MCF 10A (cell line): ENCODE measurements at regions not wholly inside any gene's neighbourhood (a gene's known extent, or its start where the extent isn't known, plus 50 kb on each side); places are given as distances from the start of the nearest gene placed in this dataset.

ENCODE experiments used
- BruUV-seq: library from RNA; stranded (reverse); fragments of 400-500 nt; replicated peaks from 2 replicates; lab custom pipeline; 2021; lab: Mats Ljungman, UMichigan
- CTCF ChIA-PET: fragments of 300-600 bp; sonication (Branson Sonifier 250); formaldehyde crosslinking; extraction: SDS; loops from one replicate; lab custom pipeline; 2021; ENCODE audit warnings: antibody characterized with exemption, inconsistent platforms; lab: Yijun Ruan, JAX
- POLR2A ChIA-PET: fragments of 300-600, 350-650 bp; sonication (Branson Sonifier 250); formaldehyde crosslinking; extraction: SDS; loops from one replicate; lab custom pipeline; 2020; ENCODE audit warnings: antibody characterized with exemption, inconsistent platforms; lab: Yijun Ruan, JAX
- DNase-seq: peaks from one replicate; pipeline ENCODE4 v3.0.0-alpha.2; 2018; ENCODE audit not compliant: unreplicated experiment
- H3K27ac Mint-ChIP-seq: one replicate; pipeline ENCODE4 v1.8.0; 2022; ENCODE audit warnings: mild to moderate bottlenecking, low read depth, mixed read lengths; ENCODE audit not compliant: unreplicated experiment
- H3K27me3 Mint-ChIP-seq: one replicate; pipeline ENCODE4 v1.8.0; 2022; ENCODE audit warnings: mixed read lengths; ENCODE audit not compliant: insufficient read depth, unreplicated experiment
- H3K36me3 Mint-ChIP-seq: one replicate; pipeline ENCODE4 v1.8.0; 2022; ENCODE audit warnings: mild to moderate bottlenecking, moderate library complexity, mixed read lengths; ENCODE audit not compliant: insufficient read depth, unreplicated experiment
- H3K4me1 Mint-ChIP-seq: one replicate; pipeline ENCODE4 v1.8.0; 2022; ENCODE audit warnings: mixed read lengths; ENCODE audit not compliant: insufficient read depth, unreplicated experiment
- H3K4me3 Mint-ChIP-seq: one replicate; pipeline ENCODE4 v1.8.0; 2022; ENCODE audit warnings: mild to moderate bottlenecking, moderate library complexity, mixed read lengths; ENCODE audit not compliant: unreplicated experiment
- H3K9me3 Mint-ChIP-seq: one replicate; pipeline ENCODE4 v1.8.0; 2022; ENCODE audit warnings: mixed read lengths; ENCODE audit not compliant: unreplicated experiment
- CTCF ChIP-seq: fragments of 200-600 bp; IDR thresholded peaks from one replicate; pipeline ENCODE4 v1.8.0; 2022; ENCODE audit warnings: antibody characterized with exemption, mild to moderate bottlenecking; ENCODE audit not compliant: unreplicated experiment
- intact Hi-C: fragments of 100-400 bp; cut with micrococcal nuclease; formaldehyde crosslinking; loops from 2 replicates; pipeline ENCODE4 v1.14.1; 2022

GRCh38 chr2:181397331-181397730, 59.9 kb upstream of the ITGA4 start:
- H3K27me3 Mint-ChIP-seq: no peaks in the 10 kb centered on the region
- ChIA-PET POLR2A (no interaction called here), CTCF (no interaction called here)
- H3K9me3 Mint-ChIP-seq: no peaks in the 10 kb centered on the region
- no peak overlapping the region for H3K27ac Mint-ChIP-seq
- DNase-seq: no peak
- H3K36me3 Mint-ChIP-seq: no peaks in the 10 kb centered on the region
- H3K4me3 Mint-ChIP-seq: no peak overlapping the region
- no TSS peak for BruUV-seq
- TF ChIP-seq CTCF: no peak
- peaks cover 6% of the 10 kb centered on the region for H3K4me1 Mint-ChIP-seq
- intact Hi-C loops: no loop called here

DNA sequence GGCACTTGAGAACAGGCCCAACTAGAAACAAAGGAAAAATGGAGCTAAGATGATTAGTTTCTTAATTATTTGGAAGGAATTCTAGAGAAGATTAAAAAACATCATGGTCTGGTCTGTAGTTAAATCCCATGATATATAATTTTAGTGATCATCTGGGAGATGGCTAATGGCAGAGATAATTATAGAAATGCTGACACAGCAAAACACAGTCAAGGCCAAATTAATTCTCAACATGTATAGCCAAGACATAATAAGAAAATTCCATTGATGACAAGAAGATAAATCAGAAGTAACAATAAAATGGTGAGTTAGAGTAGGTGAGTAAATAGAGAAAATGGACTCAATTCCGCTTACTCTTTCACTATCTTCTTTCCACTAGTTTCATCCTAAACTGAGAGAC, 59.2 kb upstream of the ITGA4 start:
- no peak for DNase-seq
- H3K36me3 Mint-ChIP-seq: no peaks in the 10 kb centered on the region
- intact Hi-C loops: no loop called here
- H3K4me3 Mint-ChIP-seq: no peak overlapping the region
- no peaks in the 10 kb centered on the region for H3K9me3 Mint-ChIP-seq
- TF ChIP-seq CTCF: no peak
- POLR2A ChIA-PET: no interaction called here
- no peak overlapping the region for H3K27ac Mint-ChIP-seq
- no peaks in the 10 kb centered on the region for H3K27me3 Mint-ChIP-seq
- CTCF ChIA-PET: no interaction called here
- H3K4me1 Mint-ChIP-seq: peaks cover 6% of the 10 kb centered on the region
- no TSS peak for BruUV-seq

GRCh38 chr2:181399027-181399426, 58.2 kb upstream of the ITGA4 start:
- CTCF ChIA-PET: interaction anchor here (0.6 kb wide), 2 partner anchors 246 to 825 kb away, joined by 3 read pairs; no protein-coding TSS in a partner anchor
- no TSS peak for BruUV-seq

GRCh38 chr2:181404472-181404871, 52.7 kb upstream of the ITGA4 start:
- no peak for TF ChIP-seq CTCF
- CTCF ChIA-PET: no interaction called here
- H3K9me3 Mint-ChIP-seq: no peaks in the 10 kb centered on the region
- no peak for DNase-seq
- no peak overlapping the region for H3K27ac Mint-ChIP-seq
- intact Hi-C loops: no loop called here
- BruUV-seq: no TSS peak
- H3K4me3 Mint-ChIP-seq: no peak overlapping the region
- H3K27me3 Mint-ChIP-seq: no peaks in the 10 kb centered on the region
- H3K36me3 Mint-ChIP-seq: no peaks in the 10 kb centered on the region
- POLR2A ChIA-PET: no interaction called here
- no peaks in the 10 kb centered on the region for H3K4me1 Mint-ChIP-seq

More at GRCh38 chr2:181399027-181399426, 58.2 kb upstream of the ITGA4 start:
- Mint-ChIP-seq H3K9me3 (no peaks in the 10 kb centered on the region), H3K4me1 (no peaks in the 10 kb centered on the region), H3K27me3 (no peaks in the 10 kb centered on the region), H3K4me3 (no peak overlapping the region), H3K36me3 (no peaks in the 10 kb centered on the region), H3K27ac (no peak overlapping the region)
- DNase-seq: no peak
- TF ChIP-seq CTCF: no peak
- POLR2A ChIA-PET: no interaction called here
- intact Hi-C loops: no loop called here
